Endodermal cell (in vitro differentiated cells): ENCODE measurements at regions not wholly inside any gene's neighbourhood (a gene's known extent, or its start where the extent isn't known, plus 50 kb on each side); places are given as distances from the start of the nearest gene placed in this dataset.

Experiments used
- DNase-seq: peaks from one replicate; pipeline ENCODE4 v3.0.0-alpha.2; 2017
- H3K27ac ChIP-seq: 2 replicates; pipeline ENCODE4 v1.5.1; 2013; ENCODE audit warnings: mild to moderate bottlenecking, low read depth, low read length, moderate library complexity
- H3K27me3 ChIP-seq: 2 replicates; pipeline ENCODE4 v1.6.1; 2013; ENCODE audit warnings: mild to moderate bottlenecking, low read length, moderate library complexity; ENCODE audit not compliant: insufficient read depth, control insufficient read depth, poor library complexity, severe bottlenecking
- H3K36me3 ChIP-seq: 2 replicates; pipeline ENCODE4 v1.7.0; 2013; ENCODE audit warnings: mild to moderate bottlenecking, low read length, moderate library complexity; ENCODE audit not compliant: control insufficient read depth, insufficient read depth
- H3K4me1 ChIP-seq: one replicate; pipeline ENCODE4 v1.7.0; 2013; ENCODE audit warnings: low read length; ENCODE audit not compliant: control insufficient read depth, insufficient read depth
- H3K4me3 ChIP-seq: 2 replicates; pipeline ENCODE4 v1.5.1; 2013; ENCODE audit warnings: mild to moderate bottlenecking, low read length, moderate library complexity
- H3K9ac ChIP-seq: 2 replicates; pipeline ENCODE4 v1.6.1; 2013; ENCODE audit warnings: mild to moderate bottlenecking, low read length, moderate library complexity; ENCODE audit not compliant: poor library complexity, severe bottlenecking; ENCODE audit errors: extremely low read depth
- H3K9me3 ChIP-seq: 2 replicates; pipeline ENCODE4 v1.6.1; 2013; ENCODE audit warnings: mild to moderate bottlenecking, low read length, moderate library complexity; ENCODE audit not compliant: control insufficient read depth
- H3K27ac Mint-ChIP-seq: 2 replicates; pipeline ENCODE4 v1.8.0; 2020; ENCODE audit warnings: mixed read lengths
- H3K27me3 Mint-ChIP-seq: 2 replicates; pipeline ENCODE4 v1.8.0; 2021; ENCODE audit warnings: mild to moderate bottlenecking, mixed read lengths; ENCODE audit not compliant: insufficient read depth
- H3K36me3 Mint-ChIP-seq: 2 replicates; pipeline ENCODE4 v1.8.0; 2020; ENCODE audit warnings: low read depth, mixed read lengths
- H3K4me1 Mint-ChIP-seq: 2 replicates; pipeline ENCODE4 v1.8.0; 2020; ENCODE audit warnings: mixed read lengths
- H3K4me3 Mint-ChIP-seq: 2 replicates; pipeline ENCODE4 v1.8.0; 2020; ENCODE audit warnings: mild to moderate bottlenecking, moderate library complexity, mixed read lengths
- H3K9me3 Mint-ChIP-seq: 2 replicates; pipeline ENCODE4 v1.8.0; 2020; ENCODE audit warnings: mild to moderate bottlenecking, mixed read lengths
- CTCF ChIP-seq: fragments of 200-600 bp; sonication (generic); conservative IDR thresholded peaks from 2 replicates; pipeline ENCODE4 v1.5.0; 2021; ENCODE audit warnings: antibody characterized with exemption, mild to moderate bottlenecking
- WGBS, 2 experiments: methylation state at CpG; one replicate each; pipeline versions ENCODE4 v1.1.5 to v1.1.7; 2013; ENCODE audit warnings: missing lambda C conversion rate in 2 of 2, mixed read lengths in 1 of 2; ENCODE audit not compliant: insufficient coverage in 1 of 2, insufficient read length in 1 of 2; 5-methylcytosine and 5-hydroxymethylcytosine counted together

GRCh38 chr9:100856238-100856637 lies 172.3 kb upstream of the PLPPR1 start:
- H3K9ac ChIP-seq, result no peak overlapping the region
- peaks cover 64% of the 10 kb centered on the region for H3K27me3 ChIP-seq
- H3K9me3 ChIP-seq, result no peaks in the 10 kb centered on the region
- H3K27ac ChIP-seq, result no peak overlapping the region
- H3K27ac Mint-ChIP-seq, result no peak overlapping the region
- H3K4me1 Mint-ChIP-seq, result peaks cover 14% of the 10 kb centered on the region
- DNase-seq, result no peak
- H3K36me3 ChIP-seq, result no peaks in the 10 kb centered on the region
- no peaks in the 10 kb centered on the region for H3K4me1 ChIP-seq
- 83 to 95% methylated on average over 1 to 3 of the region's 3 CpGs for WGBS, 2 experiments
- H3K4me3 Mint-ChIP-seq, result no peak overlapping the region
- peaks cover 8% of the 10 kb centered on the region for H3K9me3 Mint-ChIP-seq
- H3K36me3 Mint-ChIP-seq, result no peaks in the 10 kb centered on the region
- peaks cover 35% of the 10 kb centered on the region for H3K27me3 Mint-ChIP-seq
- no peak overlapping the region for H3K4me3 ChIP-seq
- no peak for TF ChIP-seq CTCF

GRCh38 chr9:100865111-100865510 lies 163.4 kb upstream of the PLPPR1 start:
- no peaks in the 10 kb centered on the region for H3K4me1 Mint-ChIP-seq
- Histone ChIP-seq H3K9me3 (no peaks in the 10 kb centered on the region), H3K4me1 (no peaks in the 10 kb centered on the region), H3K4me3 (no peak overlapping the region), H3K27me3 (no peaks in the 10 kb centered on the region), H3K36me3 (no peaks in the 10 kb centered on the region), H3K27ac (no peak overlapping the region), H3K9ac (no peak overlapping the region)
- WGBS, 2 experiments, result 84 to 95% methylated on average over 3 of the region's 3 CpGs
- H3K27ac Mint-ChIP-seq, result no peak overlapping the region
- peaks cover 3% of the 10 kb centered on the region for H3K27me3 Mint-ChIP-seq
- no peak overlapping the region for H3K4me3 Mint-ChIP-seq
- DNase-seq, result peak; percentile 66
- no peaks in the 10 kb centered on the region for H3K36me3 Mint-ChIP-seq
- TF ChIP-seq CTCF, result no peak
- H3K9me3 Mint-ChIP-seq, result peaks cover 5% of the 10 kb centered on the region

- Histone ChIP-seq H3K9ac (no peak overlapping the region), H3K4me3 (no peak overlapping the region), H3K4me1 (no peaks in the 10 kb centered on the region), H3K9me3 (no peaks in the 10 kb centered on the region), H3K27ac (no peak overlapping the region), H3K27me3 (no peaks in the 10 kb centered on the region), H3K36me3 (no peaks in the 10 kb centered on the region)
- peaks cover 3% of the 10 kb centered on the region for H3K27me3 Mint-ChIP-seq
- no peak overlapping the region for H3K27ac Mint-ChIP-seq
- no peak for TF ChIP-seq CTCF
- H3K4me3 Mint-ChIP-seq, result no peak overlapping the region
- DNase-seq, result peak; percentile 49
- peaks cover 3% of the 10 kb centered on the region for H3K9me3 Mint-ChIP-seq
- H3K36me3 Mint-ChIP-seq, result no peaks in the 10 kb centered on the region
- no peaks in the 10 kb centered on the region for H3K4me1 Mint-ChIP-seq
- 76 to 89% methylated on average over 3 to 4 of the region's 4 CpGs for WGBS, 2 experiments
Measured at GRCh38 chr9:100865648-100866047, 162.9 kb upstream of the PLPPR1 start.
